Astrocyte of the hippocampus (primary cell): ENCODE measurements at regions not wholly inside any gene's neighbourhood (a gene's known extent, or its start where the extent isn't known, plus 50 kb on each side); places are given as distances from the start of the nearest gene placed in this dataset.

Experiments used
- DNase-seq: peaks from one replicate; pipeline ENCODE4 v3.0.0; 2011; ENCODE audit warnings: low read depth, low spot score

DNA sequence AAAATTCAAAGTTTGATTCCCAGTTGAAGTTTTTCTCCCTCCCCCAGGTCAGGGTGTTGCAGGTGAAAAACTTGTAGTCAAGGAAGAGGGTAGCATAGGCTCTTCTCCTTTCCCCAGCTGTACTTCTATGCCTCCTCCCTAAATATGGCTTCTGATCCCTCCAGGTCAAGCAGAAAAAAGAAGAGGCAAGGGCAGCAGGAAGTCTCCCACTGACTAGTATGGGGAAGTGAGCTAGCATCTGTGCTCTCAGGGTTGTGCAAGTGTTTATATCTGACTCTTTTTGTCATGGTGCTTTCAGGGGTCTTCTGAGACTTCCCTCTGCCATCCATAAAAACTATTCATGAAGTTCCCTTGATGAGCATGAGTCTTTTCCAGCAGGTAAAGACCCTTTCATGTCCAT lies 76.0 kb downstream of the ATPSCKMT start:
- DNase-seq, result no peak

DNA sequence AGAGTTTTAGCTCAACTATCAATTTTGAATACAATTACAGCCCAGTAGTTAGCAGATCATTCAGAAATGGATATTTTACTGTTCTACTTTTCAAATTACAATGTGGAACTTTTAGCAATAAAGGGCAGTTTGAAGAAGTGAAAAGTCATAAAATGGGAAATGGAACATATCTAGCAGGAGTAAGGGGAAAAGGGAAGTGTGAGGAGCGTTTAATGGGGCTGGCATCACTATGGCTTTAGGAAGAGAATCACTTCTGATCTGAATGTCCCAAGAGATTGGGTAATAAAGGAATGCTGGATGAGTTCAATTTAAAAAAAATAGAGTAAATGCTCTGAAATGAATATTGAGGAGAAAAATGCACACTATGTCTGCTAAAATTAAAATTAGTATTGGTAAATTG lies 77.4 kb downstream of the ATPSCKMT start:
- no peak for DNase-seq

GRCh38 chr5:10169359-10169758 lies 80.3 kb downstream of the ATPSCKMT start:
- DNase-seq, result no peak

DNA sequence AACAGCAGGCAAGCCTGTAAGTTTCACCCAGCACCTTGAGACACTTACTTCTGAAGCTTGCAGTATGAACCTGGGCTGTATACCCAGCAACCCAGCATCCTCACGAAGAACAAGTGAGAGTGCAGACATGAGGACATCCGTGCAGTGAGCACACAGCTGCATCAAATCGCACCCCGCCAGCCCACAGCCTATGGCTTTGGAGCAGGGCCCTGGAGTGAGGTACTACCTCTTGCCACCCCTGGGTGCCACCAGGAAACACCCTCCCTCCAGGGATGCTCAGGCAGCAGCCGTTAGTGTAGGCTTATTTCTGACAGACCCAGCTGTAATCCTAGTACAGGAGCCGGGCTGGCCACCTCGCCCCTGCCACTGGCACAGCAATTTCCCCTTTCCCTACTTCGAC lies 81.4 kb downstream of the ATPSCKMT start:
- DNase-seq, result no peak

GRCh38 chr5:10167806-10168205 lies 81.9 kb downstream of the ATPSCKMT start:
- DNase-seq, result no peak

GRCh38 chr5:10166392-10166791 lies 83.3 kb downstream of the ATPSCKMT start:
- no peak for DNase-seq

- DNase-seq, result no peak
Measured at GRCh38 chr5:10162468-10162867, 87.2 kb downstream of the ATPSCKMT start.

DNA sequence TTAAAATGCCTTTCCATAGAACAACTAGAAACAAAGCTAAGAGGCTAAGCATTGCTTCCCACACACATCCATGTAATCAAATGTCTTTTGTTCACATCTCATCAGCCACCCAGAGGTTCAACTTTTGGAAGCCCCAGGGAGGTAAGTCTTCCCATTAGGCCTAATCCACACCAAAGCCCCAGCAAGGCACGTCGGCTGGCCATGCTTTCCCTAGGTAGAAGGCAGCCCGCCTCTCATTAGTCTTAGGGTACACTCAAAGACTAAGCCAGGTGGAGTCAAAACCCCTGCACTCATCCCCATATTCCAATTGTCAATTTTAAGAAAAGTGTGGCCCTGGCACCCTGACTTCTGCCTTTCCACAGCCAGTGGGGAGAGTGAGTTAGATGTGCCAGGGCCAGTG lies 87.9 kb downstream of the ATPSCKMT start:
- DNase-seq, result no peak

- no peak for DNase-seq
Measured at GRCh38 chr5:10160241-10160640, 89.4 kb downstream of the ATPSCKMT start.

DNA sequence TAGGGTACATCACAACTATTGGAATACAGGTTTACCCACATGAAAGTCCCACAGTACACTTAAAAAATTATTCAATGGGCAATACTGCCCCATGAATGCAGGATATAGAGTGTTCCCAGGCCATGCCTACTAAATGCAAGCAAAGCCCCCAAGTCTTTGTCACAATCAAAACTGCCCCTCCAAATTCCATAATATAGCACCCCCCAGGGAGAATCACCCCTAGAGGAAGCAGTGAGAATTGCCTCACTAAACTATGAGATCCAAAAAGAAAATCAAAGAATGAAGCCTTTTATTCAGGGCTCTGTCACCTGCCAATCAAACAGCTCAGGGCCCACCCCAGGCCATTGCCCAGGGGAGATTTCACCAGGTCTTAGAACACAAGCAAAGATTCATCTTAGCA lies 90.8 kb downstream of the ATPSCKMT start:
- no peak for DNase-seq

GRCh38 chr5:10157085-10157669 lies 92.5 kb downstream of the ATPSCKMT start:
- no peak for DNase-seq

DNA sequence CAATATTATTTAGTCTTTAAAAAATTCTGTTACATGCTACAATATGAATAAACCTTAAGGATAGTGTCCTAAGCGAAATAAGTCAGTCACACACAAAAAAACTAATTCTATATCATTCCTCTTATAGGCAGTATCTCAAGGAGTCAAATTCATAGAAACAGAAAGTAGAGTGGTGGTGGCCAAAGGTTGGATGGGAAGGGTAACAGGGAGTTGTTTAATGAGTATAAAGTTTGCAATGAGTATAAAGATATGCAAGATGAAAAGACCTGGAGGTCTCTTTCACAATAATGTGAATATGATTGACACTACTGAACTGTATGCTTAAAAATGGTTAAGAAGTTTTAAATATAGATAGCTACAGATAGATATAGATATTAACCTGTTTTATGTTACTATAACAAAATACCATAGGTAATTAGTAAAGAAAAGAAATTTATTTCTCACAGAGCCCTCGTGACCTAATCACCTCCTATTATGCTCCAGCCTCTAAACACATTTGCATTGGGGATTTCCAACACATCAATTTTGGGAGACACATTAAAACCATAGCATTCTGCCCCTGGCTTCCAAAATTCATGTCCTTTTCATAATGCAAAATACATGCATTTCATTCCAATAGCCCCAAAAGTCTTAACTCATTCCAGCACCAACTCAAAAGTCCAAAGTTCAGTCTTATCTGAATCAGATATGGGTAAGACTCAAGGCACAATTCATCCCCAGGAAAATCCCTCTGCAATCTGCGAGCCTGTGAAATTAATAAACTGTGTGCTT lies 93.6 kb downstream of the ATPSCKMT start:
- no peak for DNase-seq

DNA sequence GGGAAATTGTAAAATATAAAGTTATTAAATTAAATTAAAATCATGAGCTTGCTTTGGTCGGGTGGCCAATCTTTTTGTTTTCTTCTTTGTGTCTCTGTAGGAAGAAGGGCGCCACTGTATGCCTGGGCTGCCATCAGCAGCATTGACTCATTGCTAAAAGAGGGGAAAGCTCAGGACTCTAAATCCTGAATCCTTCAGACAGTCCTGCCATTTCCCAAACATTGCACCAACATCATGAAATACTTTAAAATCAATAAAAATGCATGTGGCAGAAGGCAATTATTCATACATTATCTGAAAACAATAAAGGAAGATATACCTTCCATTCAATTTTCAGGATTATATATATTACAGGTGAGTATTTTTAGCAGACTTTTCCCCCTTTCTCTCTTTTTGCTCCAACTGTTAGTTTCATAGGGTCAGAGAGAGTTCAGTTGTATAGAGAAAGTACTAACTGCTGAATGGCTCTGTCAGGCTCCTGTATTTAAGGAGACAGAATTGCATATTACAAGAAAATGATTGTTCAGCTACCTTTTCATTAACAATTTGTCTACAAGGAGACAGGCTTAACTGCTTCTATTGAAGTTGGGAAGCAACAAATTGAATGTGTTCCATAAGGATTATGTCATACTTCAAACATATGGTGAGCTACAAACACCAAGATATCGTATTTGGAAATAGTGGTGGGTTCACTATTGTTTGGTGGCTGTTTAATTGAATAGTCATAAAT lies 95.7 kb downstream of the ATPSCKMT start:
- no peak for DNase-seq

GRCh38 chr5:10153394-10153793 lies 96.3 kb downstream of the ATPSCKMT start:
- no peak for DNase-seq

GRCh38 chr5:10151656-10152055 lies 98.0 kb downstream of the ATPSCKMT start:
- peak; percentile 12 for DNase-seq

GRCh38 chr5:10149911-10150310 lies 99.8 kb downstream of the ATPSCKMT start:
- no peak for DNase-seq

DNA sequence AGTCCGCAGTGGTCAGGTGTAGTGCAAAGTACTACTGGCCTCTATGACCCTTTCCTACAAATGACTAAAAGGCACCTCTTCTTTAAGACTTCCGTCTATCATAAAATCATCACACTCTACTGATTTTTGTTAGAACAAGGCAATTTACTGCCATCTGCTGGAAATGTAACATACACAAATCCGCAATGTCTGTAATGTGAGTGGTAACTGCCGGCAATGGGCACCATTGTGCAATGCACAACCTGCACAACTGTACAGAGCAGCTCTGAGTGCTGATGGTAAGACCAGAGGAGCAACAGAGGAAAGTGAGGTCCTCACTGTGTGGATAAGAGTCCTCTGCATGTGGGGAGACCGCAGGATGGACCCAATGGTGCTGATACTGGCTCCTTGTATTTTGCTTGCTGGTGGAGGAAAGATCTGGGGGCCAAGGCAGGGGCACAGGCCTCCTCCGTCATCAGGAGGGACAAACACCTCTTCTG lies 103.7 kb downstream of the ATPSCKMT start:
- peak; percentile 43 for DNase-seq

GRCh38 chr5:10144040-10144439 lies 105.6 kb downstream of the ATPSCKMT start:
- no peak for DNase-seq

- DNase-seq, result no peak
Measured at GRCh38 chr5:10140195-10140973, 109.3 kb downstream of the ATPSCKMT start.

GRCh38 chr5:10138395-10139057 lies 111.2 kb downstream of the ATPSCKMT start:
- peak; percentile 44 for DNase-seq

DNA sequence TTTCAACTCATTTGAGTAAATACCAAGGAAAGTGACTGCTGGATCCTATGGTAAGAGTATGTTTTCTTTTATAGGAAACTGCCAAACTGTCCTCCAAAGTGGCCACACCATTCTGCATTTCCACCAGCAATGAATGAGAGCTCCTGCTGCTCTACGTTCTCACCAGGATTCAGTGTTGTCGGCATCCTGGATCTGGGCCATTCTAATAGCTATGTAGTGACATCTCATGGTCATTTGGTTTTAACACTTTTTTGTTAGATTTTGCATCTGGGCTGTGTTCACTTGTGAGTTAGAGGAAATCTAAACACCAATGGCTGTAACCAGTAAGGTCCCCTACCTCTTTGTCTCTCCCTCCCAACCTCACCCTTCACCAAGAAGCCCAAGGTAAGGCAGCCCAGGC lies 115.9 kb downstream of the ATPSCKMT start:
- no peak for DNase-seq
